Stimulated activated CD4-positive, alpha-beta T cell treated with anti-CD3 and anti-CD28 coated beads, Interleukin-1b, Interleukin-23, amount 100 ng/mL, for 24 hours (primary cell): ENCODE measurements at regions not wholly inside any gene's neighbourhood (a gene's known extent, or its start where the extent isn't known, plus 50 kb on each side); places are given as distances from the start of the nearest gene placed in this dataset.
"Not testable (repeated sequence)": the region's sequence is repeated elsewhere in the genome, so short reads cannot be mapped to it uniquely, and the experiment has no call there.

Experiments
- DNase-seq, 4 experiments: peaks; one replicate each; pipeline ENCODE4 v3.0.0-alpha.2; 2020; ENCODE audit warnings: low read depth in 4 of 4, low spot score in 1 of 4

DNA sequence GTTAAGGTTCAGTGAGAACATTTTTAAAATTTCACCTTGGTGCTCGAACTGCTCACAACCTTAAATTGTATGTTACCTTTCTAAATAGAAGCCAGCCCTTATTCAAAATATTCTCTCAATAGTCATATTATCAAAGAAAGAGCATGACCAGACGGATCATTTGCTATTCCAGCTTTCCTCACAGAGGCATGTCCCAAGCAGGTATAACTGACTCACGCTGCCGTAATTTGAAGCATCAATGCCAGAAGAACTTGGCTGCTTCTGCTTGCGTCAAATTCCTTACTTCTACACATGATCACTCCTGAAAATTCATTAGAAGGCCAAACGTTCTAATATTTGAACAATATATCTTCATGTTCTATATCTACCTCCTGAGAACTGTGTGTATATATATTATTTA is 69.5 kb upstream of the VGLL4 start:
- no peak for DNase-seq

DNA sequence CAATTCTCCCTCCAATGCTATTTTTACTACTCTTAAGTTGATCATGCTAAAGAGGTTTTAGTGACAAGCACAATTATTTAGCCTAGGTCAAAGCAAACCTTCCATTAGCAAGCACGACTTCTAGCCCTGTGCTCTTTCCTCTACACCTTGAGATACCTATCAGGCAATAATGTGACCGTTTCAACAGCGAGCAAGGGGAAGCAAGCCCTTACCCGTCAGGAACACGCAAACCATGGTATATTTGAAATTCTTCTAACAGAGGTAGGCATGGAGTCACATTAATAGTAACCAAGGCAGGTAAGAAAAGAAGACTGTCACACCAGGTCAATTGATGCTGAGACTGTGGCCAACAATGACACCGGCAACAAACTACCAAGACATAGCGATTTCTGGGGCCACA is 68.9 kb upstream of the VGLL4 start:
- DNase-seq, result no peak

DNA sequence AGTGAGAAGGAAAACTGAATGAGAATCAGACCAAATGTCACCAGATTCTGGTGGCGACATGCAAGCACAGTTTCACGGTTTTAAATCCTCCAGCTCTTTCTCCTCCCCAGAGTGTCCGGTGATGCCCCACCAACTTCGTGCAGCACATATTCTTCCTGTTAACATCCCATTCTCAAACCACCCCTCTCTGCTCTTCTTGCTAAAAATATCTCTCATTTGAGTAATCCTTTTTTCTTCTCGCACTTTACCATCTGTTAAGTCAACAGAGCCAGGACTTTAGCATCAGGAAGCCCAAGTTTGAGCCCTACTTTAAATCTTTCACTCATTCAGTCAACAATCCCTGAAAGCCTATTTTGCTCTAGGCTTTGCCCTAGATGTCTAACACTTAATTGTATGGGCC is 68.2 kb upstream of the VGLL4 start:
- DNase-seq, result no peak

DNA sequence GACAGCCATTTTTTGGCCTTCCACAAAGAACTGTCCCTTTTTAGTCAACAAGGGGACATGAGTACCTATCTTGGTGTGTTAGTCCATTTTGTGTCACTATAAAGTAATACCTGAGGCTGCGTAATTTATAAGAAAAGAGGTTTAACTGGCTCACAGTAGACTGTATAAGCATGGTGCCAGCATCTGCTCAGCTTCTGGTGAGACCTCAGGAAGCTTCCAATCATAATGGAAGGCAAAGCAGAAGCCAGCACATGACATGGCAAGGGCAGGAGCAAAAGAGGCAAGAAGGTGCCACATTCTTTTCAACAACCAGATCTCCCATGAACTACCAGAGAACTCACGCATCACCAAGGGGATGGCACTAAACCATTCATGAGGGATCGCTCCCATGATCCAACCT is 66.1 kb upstream of the VGLL4 start:
- DNase-seq, result no peak

DNA sequence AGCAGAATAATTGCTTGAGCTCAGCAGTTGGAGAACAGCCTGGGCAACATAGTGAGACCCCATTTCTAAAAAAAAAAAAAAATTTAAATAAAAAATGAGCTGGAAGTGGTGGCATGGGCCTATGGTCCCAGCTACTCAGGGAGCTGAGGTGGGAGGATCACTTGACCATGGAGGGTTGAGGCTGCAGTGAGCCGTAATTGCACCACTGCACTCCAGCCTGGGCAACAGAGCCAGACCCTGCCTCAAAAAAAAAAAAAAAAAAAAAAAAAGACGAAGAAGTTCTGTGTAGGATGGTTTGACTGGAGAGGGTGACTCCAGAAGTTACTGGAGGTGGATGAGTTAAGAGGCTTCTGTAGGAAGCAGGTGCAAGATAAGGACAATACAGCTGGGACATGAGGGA is 63.4 kb upstream of the VGLL4 start:
- not testable (repeated sequence) for DNase-seq

DNA sequence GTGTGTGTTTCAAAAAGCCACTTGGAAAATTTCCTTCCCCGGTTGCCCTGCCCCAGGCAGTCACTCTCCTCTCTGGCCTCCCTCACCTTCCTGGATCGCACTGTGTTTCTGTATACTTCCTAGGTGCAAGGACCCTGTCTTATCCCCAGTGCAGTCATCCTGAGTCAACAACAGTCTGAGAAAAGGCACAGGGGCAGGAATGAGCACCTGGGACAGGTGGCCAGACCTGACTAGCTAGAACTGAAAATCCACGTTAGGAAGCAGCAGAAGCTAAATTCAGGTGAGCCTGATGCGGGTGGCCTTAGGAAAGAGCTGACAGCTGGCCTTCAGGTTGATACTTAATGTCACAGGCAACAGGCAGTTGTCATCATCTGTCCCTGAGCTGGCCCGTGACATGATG is 62.9 kb upstream of the VGLL4 start:
- DNase-seq, result no peak

DNA sequence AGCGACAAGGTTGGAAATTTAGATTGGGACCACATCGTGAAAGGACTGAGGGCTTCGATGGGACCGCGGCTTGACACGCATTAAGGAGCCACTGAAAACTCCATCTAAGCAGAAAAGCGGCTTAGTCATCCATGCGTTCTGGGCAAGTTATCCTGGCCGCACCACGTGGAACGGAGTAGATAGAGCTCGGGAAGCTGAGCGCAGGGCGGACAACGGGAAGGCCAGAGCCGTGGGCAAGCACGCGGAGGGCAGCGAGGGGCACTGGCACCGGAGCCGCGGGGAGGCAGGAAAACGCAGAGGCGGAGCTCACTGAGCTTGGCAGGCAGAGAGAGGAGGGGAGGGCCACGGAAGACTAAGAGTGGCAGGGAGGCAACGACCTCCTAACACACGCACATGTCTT is 61.3 kb upstream of the VGLL4 start:
- DNase-seq, result no peak

DNA sequence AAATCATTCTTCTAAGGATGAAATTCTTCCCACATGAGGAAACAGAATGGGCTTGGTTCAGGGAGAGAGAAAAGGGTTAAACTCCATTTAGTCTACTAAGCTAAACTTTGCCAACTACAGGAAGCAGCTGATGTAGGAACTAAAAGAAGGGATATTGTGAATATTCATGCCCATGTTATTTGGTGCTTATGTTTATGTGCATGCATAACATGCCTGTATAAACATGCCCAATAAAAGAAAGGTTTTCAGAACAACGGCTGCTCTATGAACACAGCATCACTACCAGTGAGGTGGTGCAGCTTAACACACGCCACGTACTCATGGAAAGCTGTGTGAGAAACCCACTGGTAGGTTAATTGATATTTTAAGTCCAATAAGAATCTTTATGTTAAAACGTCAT is 59.4 kb upstream of the VGLL4 start:
- no peak for DNase-seq

DNA sequence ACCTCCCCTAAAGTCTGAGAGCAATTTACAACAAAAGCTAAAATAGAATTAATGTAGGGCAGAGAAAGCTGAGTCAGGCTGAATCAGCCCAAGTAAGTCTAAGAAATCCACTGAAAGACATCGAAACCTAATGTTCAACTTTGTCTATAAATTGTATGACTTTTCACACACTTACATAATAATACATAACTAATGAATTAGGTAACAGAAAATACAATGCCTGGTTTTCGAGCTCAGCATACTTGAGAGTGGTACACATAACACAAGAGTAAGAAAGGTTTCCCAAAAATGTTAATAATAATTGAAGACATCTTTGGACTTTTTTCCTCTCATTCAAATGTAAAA is 55.3 kb upstream of the VGLL4 start:
- DNase-seq, result no peak

DNA sequence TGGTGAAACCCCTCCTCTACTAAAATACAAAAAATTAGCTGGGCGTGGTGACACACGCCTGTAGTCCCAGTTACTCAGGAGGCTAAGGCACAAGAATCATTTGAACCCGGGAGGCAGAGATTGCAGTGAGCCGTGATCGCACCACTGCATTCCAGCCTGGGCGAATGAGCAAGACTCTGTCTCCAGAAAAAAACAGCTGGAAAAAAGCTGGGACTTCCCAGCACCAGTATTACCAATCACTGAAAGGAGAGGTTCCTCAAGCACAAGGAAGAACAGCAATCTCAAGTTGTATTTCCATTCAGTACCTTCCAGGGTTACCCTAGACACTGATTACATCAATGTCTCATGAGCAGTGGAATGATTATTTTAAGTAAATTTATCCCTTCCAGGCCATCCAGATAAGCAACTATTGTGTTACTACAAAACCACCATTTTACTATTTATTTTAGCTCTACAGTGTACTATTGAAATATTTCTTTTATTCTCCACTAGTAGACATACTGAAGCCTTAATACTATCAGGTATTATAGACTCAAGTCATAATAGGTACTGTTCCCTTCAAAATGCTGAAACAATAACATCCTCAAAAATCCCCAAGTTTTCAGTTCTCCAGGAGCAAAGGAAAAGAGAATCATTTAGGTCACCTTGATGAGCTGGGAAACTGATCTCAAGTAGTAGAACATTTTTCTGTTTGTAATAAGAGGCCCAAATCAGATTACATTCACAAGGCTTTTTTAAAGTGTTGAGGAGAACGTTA is 54.8 kb upstream of the VGLL4 start:
- DNase-seq, result no peak

DNA sequence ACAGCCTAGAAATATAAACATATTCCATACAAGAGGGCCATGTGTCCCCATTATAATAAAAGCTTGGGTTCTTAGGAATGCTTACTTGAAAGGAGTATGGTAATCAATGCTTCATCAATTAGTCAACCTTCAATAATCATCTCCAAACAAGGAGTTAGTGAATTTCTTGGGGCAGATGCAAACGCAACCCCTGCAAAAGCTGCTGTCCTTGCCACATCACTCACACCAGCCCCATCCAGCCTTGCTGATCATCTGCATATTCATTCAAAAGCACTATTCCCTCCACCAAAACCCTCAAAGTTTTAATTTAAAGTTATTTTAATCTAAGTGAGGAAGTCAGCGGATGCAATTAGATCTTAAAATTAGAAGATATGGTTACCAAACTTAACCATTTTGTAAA is 54.0 kb upstream of the VGLL4 start:
- no peak for DNase-seq

DNA sequence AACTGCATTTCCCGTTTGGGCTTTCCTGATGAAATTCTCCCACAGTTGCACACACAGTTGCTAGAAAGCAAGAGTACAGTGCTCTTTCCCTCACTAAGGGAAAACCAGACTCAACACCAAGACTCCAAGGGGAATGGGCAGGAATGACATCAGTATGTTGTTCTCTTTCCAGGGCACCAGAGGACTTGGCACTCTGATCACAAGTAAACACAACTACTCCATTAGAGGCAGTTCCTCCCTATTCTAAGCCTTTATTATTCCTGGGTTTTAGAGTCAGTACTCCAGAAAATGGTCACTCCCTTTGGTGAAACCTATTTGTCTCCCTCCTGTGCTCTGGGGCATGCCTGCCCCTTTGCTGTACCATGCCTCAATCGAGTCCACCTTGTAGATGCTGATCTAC is 52.3 kb upstream of the VGLL4 start:
- no peak for DNase-seq
